ENCODE measurements at regions not wholly inside any gene's neighbourhood (a gene's known extent, or its start where the extent isn't known, plus 50 kb on each side); places are given as distances from the start of the nearest gene placed in this dataset.

GRCh38 chr3:72473156-72473555, 375.1 kb downstream of the SHQ1 start:
- DNase-seq (no peak), ATAC-seq (peak; percentile 70)
- H3K4me1 Mint-ChIP-seq: peaks cover 39% of the 10 kb centered on the region
- ChIA-PET CTCF (interaction anchor here (0.6 to 1.3 kb wide), 5 partner anchors 10 to 1363 kb away, joined by 3 to 5 read pairs (median 3); no protein-coding TSS in a partner anchor), POLR2A (interaction anchor here (0.6 kb wide), 1 partner anchor 89 kb away, joined by 3 read pairs; no protein-coding TSS in a partner anchor)
- peaks cover 3% of the 10 kb centered on the region for H3K9me3 Mint-ChIP-seq (ENCODE audit: low read depth)
- H3K27me3 Mint-ChIP-seq: peaks cover 3% of the 10 kb centered on the region
- intact Hi-C loops (cut with DNase I, micrococcal nuclease): no loop called here
- peak overlapping the region; percentile 69 for H3K27ac Mint-ChIP-seq
- no peak overlapping the region for H3K4me3 Mint-ChIP-seq
- H3K36me3 Mint-ChIP-seq (ENCODE audit: low read depth): no peaks in the 10 kb centered on the region

GRCh38 chr3:72470904-72471417, 377.3 kb downstream of the SHQ1 start:
- H3K27ac Mint-ChIP-seq: no peak overlapping the region
- no peak overlapping the region for H3K4me3 Mint-ChIP-seq
- H3K9me3 Mint-ChIP-seq (ENCODE audit: low read depth): peaks cover 3% of the 10 kb centered on the region
- H3K27me3 Mint-ChIP-seq: peaks cover 4% of the 10 kb centered on the region
- ChIA-PET POLR2A (no interaction called here), CTCF (no interaction called here)
- peaks cover 25% of the 10 kb centered on the region for H3K4me1 Mint-ChIP-seq
- no peaks in the 10 kb centered on the region for H3K36me3 Mint-ChIP-seq (ENCODE audit: low read depth)
- ATAC-seq (no peak), DNase-seq (no peak)
- intact Hi-C loops (cut with DNase I, micrococcal nuclease): no loop called here

- CTCF ChIA-PET: interaction anchor here (1.1 to 2.6 kb wide), 2 partner anchors 10 to 19 kb away, joined by 4 to 7 read pairs; partner anchors contain the start of gene RYBP
- DNase-seq (no peak), ATAC-seq (no peak)
- POLR2A ChIA-PET: interaction anchor here (0.6 kb wide), 1 partner anchor 139 kb away, joined by 3 read pairs; no protein-coding TSS in a partner anchor
- Mint-ChIP-seq H3K27ac (no peak overlapping the region), H3K27me3 (peaks cover 7% of the 10 kb centered on the region), H3K4me1 (peaks cover 2% of the 10 kb centered on the region), H3K36me3 (ENCODE audit: low read depth) (no peaks in the 10 kb centered on the region), H3K9me3 (ENCODE audit: low read depth) (no peaks in the 10 kb centered on the region), H3K4me3 (no peak overlapping the region)
- intact Hi-C loops (cut with DNase I, micrococcal nuclease): no loop called here
These were observed 382.4 kb downstream of the SHQ1 start for GRCh38 chr3:72465853-72466252.

GRCh38 chr3:72463083-72463482, 385.2 kb downstream of the SHQ1 start:
- H3K4me3 Mint-ChIP-seq: no peak overlapping the region
- no peak overlapping the region for H3K27ac Mint-ChIP-seq
- H3K36me3 Mint-ChIP-seq (ENCODE audit: low read depth): no peaks in the 10 kb centered on the region
- POLR2A ChIA-PET: no interaction called here
- no peaks in the 10 kb centered on the region for H3K9me3 Mint-ChIP-seq (ENCODE audit: low read depth)
- no peak for ATAC-seq
- peaks cover 8% of the 10 kb centered on the region for H3K27me3 Mint-ChIP-seq
- intact Hi-C loops (cut with DNase I, micrococcal nuclease): no loop called here
- CTCF ChIA-PET: interaction anchor here (1.4 kb wide), 1 partner anchor 9 kb away, joined by 3 read pairs; no protein-coding TSS in a partner anchor
- DNase-seq: no peak
- H3K4me1 Mint-ChIP-seq: peaks cover 2% of the 10 kb centered on the region

GRCh38 chr3:72462595-72463011, 385.6 kb downstream of the SHQ1 start:
- no peaks in the 10 kb centered on the region for H3K9me3 Mint-ChIP-seq (ENCODE audit: low read depth)
- ChIA-PET POLR2A (no interaction called here), CTCF (interaction anchor here (1.4 kb wide), 1 partner anchor 9 kb away, joined by 3 read pairs; no protein-coding TSS in a partner anchor)
- H3K27me3 Mint-ChIP-seq: peaks cover 8% of the 10 kb centered on the region
- peaks cover 2% of the 10 kb centered on the region for H3K4me1 Mint-ChIP-seq
- intact Hi-C loops (cut with DNase I, micrococcal nuclease): no loop called here
- DNase-seq: no peak
- H3K27ac Mint-ChIP-seq: no peak overlapping the region
- no peak overlapping the region for H3K4me3 Mint-ChIP-seq
- ATAC-seq: no peak
- no peaks in the 10 kb centered on the region for H3K36me3 Mint-ChIP-seq (ENCODE audit: low read depth)

GRCh38 chr3:72461787-72462186, 386.5 kb downstream of the SHQ1 start:
- Mint-ChIP-seq H3K27ac (no peak overlapping the region), H3K36me3 (ENCODE audit: low read depth) (no peaks in the 10 kb centered on the region), H3K4me3 (no peak overlapping the region), H3K9me3 (ENCODE audit: low read depth) (no peaks in the 10 kb centered on the region), H3K27me3 (peaks cover 8% of the 10 kb centered on the region), H3K4me1 (peaks cover 2% of the 10 kb centered on the region)
- CTCF ChIA-PET: interaction anchor here (0.9 kb wide), 1 partner anchor 361 kb away, joined by 3 read pairs; no protein-coding TSS in a partner anchor
- ATAC-seq: no peak
- intact Hi-C loops (cut with DNase I, micrococcal nuclease): no loop called here
- POLR2A ChIA-PET: no interaction called here
- no peak for DNase-seq

- Mint-ChIP-seq H3K4me1 (peaks cover 10% of the 10 kb centered on the region), H3K9me3 (ENCODE audit: low read depth) (no peaks in the 10 kb centered on the region), H3K36me3 (ENCODE audit: low read depth) (no peaks in the 10 kb centered on the region), H3K27me3 (peaks cover 7% of the 10 kb centered on the region), H3K4me3 (no peak overlapping the region), H3K27ac (peak overlapping the region; percentile 21)
- DNase-seq (no peak), ATAC-seq (no peak)
- intact Hi-C loops (cut with DNase I, micrococcal nuclease): no loop called here
- ChIA-PET CTCF (no interaction called here), POLR2A (no interaction called here)
These were observed 387.8 kb downstream of the SHQ1 start for GRCh38 chr3:72460205-72461174.

GRCh38 chr3:72459588-72459987, 388.7 kb downstream of the SHQ1 start:
- intact Hi-C loops (cut with DNase I, micrococcal nuclease): no loop called here
- Mint-ChIP-seq H3K9me3 (ENCODE audit: low read depth) (no peaks in the 10 kb centered on the region), H3K4me3 (no peak overlapping the region), H3K27me3 (peaks cover 7% of the 10 kb centered on the region), H3K36me3 (ENCODE audit: low read depth) (no peaks in the 10 kb centered on the region), H3K4me1 (peaks cover 17% of the 10 kb centered on the region), H3K27ac (no peak overlapping the region)
- CTCF ChIA-PET: no interaction called here
- POLR2A ChIA-PET: no interaction called here
- DNase-seq (no peak), ATAC-seq (no peak)

GRCh38 chr3:72458375-72458774, 389.9 kb downstream of the SHQ1 start:
- Mint-ChIP-seq H3K4me1 (peaks cover 24% of the 10 kb centered on the region), H3K36me3 (ENCODE audit: low read depth) (no peaks in the 10 kb centered on the region), H3K4me3 (no peak overlapping the region), H3K27ac (no peak overlapping the region), H3K9me3 (ENCODE audit: low read depth) (no peaks in the 10 kb centered on the region), H3K27me3 (peaks cover 15% of the 10 kb centered on the region)
- ATAC-seq (no peak), DNase-seq (no peak)
- CTCF ChIA-PET: interaction anchor here (0.8 kb wide), 1 partner anchor 9 kb away, joined by 3 read pairs; no protein-coding TSS in a partner anchor
- intact Hi-C loops (cut with DNase I, micrococcal nuclease): no loop called here
- POLR2A ChIA-PET: no interaction called here

GRCh38 chr3:72454441-72454840, 393.8 kb downstream of the SHQ1 start:
- POLR2A ChIA-PET: no interaction called here
- intact Hi-C loops (cut with DNase I, micrococcal nuclease): no loop called here
- H3K4me1 Mint-ChIP-seq: peaks cover 29% of the 10 kb centered on the region
- H3K9me3 Mint-ChIP-seq (ENCODE audit: low read depth): no peaks in the 10 kb centered on the region
- no peak for DNase-seq
- no peak overlapping the region for H3K27ac Mint-ChIP-seq
- H3K4me3 Mint-ChIP-seq: no peak overlapping the region
- peaks cover 23% of the 10 kb centered on the region for H3K27me3 Mint-ChIP-seq
- CTCF ChIA-PET: no interaction called here
- H3K36me3 Mint-ChIP-seq (ENCODE audit: low read depth): no peaks in the 10 kb centered on the region
- no peak for ATAC-seq

GRCh38 chr3:72453706-72454105, 394.5 kb downstream of the SHQ1 start:
- no peak for DNase-seq
- H3K4me3 Mint-ChIP-seq: no peak overlapping the region
- H3K36me3 Mint-ChIP-seq (ENCODE audit: low read depth): no peaks in the 10 kb centered on the region
- peaks cover 32% of the 10 kb centered on the region for H3K4me1 Mint-ChIP-seq
- H3K27ac Mint-ChIP-seq: no peak overlapping the region
- ChIA-PET POLR2A (no interaction called here), CTCF (no interaction called here)
- ATAC-seq: no peak
- peaks cover 22% of the 10 kb centered on the region for H3K27me3 Mint-ChIP-seq
- H3K9me3 Mint-ChIP-seq (ENCODE audit: low read depth): no peaks in the 10 kb centered on the region
- intact Hi-C loops (cut with DNase I, micrococcal nuclease): no loop called here

GRCh38 chr3:72452745-72453144, 395.5 kb downstream of the SHQ1 start:
- ChIA-PET CTCF (no interaction called here), POLR2A (interaction anchor here (0.6 kb wide), 1 partner anchor 35 kb away, joined by 3 read pairs; no protein-coding TSS in a partner anchor)
- no peaks in the 10 kb centered on the region for H3K36me3 Mint-ChIP-seq (ENCODE audit: low read depth)
- ATAC-seq (no peak), DNase-seq (no peak)
- no peak overlapping the region for H3K27ac Mint-ChIP-seq
- H3K27me3 Mint-ChIP-seq: peaks cover 25% of the 10 kb centered on the region
- H3K4me1 Mint-ChIP-seq: peaks cover 32% of the 10 kb centered on the region
- no peak overlapping the region for H3K4me3 Mint-ChIP-seq
- intact Hi-C loops (cut with DNase I, micrococcal nuclease): no loop called here
- H3K9me3 Mint-ChIP-seq (ENCODE audit: low read depth): no peaks in the 10 kb centered on the region
